Upper lobe of left lung (tissue), 6 donors: ENCODE measurements at regions not wholly inside any gene's neighbourhood (a gene's known extent, or its start where the extent isn't known, plus 50 kb on each side); places are given as distances from the start of the nearest gene placed in this dataset.

Experiments used
- ATAC-seq, 2 donors: fragments of 200-7000 bp; cut with Tn5 transposase; one replicate each; pipeline ENCODE4 v1.9.1; 2022; ENCODE audit warnings: mild to moderate bottlenecking in 2 of 2, moderate library complexity in 2 of 2; ENCODE audit not compliant: low FRiP score in 2 of 2
- DNase-seq, 2 donors: peaks; one replicate each; pipeline ENCODE4 v3.0.0-alpha.2; 2019 to 2020
- H3K27ac ChIP-seq, 4 donors: fragments of 200-600 bp; sonication (generic); one replicate each; pipeline ENCODE4 v1.5.1; 2016 to 2019
- H3K27me3 ChIP-seq, 4 donors: fragments of 200-600 bp; sonication (generic); one replicate each; pipeline ENCODE4 v1.5.1; 2017 to 2019
- H3K36me3 ChIP-seq, 4 donors: fragments of 200-600 bp; sonication (generic); one replicate each; pipeline ENCODE4 v1.5.1; 2016 to 2019
- H3K4me1 ChIP-seq, 4 donors: fragments of 200-600 bp; sonication (generic); one replicate each; pipeline ENCODE4 v1.5.1; 2018 to 2019
- H3K4me3 ChIP-seq, 4 donors: fragments of 200-600 bp; sonication (generic); one replicate each; pipeline ENCODE4 v1.5.1; 2017 to 2019; ENCODE audit warnings: mild to moderate bottlenecking in 2 of 4, moderate library complexity in 1 of 4
- H3K9me3 ChIP-seq, 4 donors: fragments of 200-600 bp; sonication (generic); one replicate each; pipeline ENCODE4 v1.5.1; 2018 to 2019
- CTCF ChIP-seq, 6 experiments: fragments of 450-650 bp in 4 of 6; fragments of 200-600 bp in 2 of 6; sonication (generic) in 2 of 6; IDR thresholded peaks; one replicate each; pipeline ENCODE4 v1.5.1; 2016 to 2019; ENCODE audit warnings: antibody characterized with exemption in 6 of 6
- EP300 ChIP-seq, 4 donors: sonication (generic); formaldehyde crosslinking; IDR thresholded peaks; one replicate each; pipeline ENCODE4 v1.5.1; 2017; ENCODE audit warnings: antibody characterized with exemption in 4 of 4, control low read depth in 2 of 4
- POLR2A ChIP-seq, 4 donors: fragments of 450-650 bp; IDR thresholded peaks; one replicate each; pipeline ENCODE4 v1.5.1; 2016 to 2017; ENCODE audit warnings: antibody characterized with exemption in 4 of 4, mild to moderate bottlenecking in 2 of 4
- POLR2AphosphoS5 ChIP-seq, 2 donors: sonication (generic); formaldehyde crosslinking; IDR thresholded peaks; one replicate each; pipeline ENCODE4 v1.5.1; 2017; ENCODE audit warnings: antibody characterized with exemption in 2 of 2
- WGBS, 2 donors: methylation state at CpG; one replicate each; pipeline ENCODE4 v1.1.5; 2017 to 2018; 5-methylcytosine and 5-hydroxymethylcytosine counted together
- donor health status: DM: no; HTN: no; CAD: no; lungs with moderate emphysema.
- donor health status: DM: no; HTN: yes; CAD: no; lungs with severe emphysema.

GRCh38 chr7:145884716-145885514, 231.7 kb upstream of the CNTNAP2 start:
- Histone ChIP-seq H3K4me1 (no peaks in the 10 kb centered on the region), H3K36me3 (no peaks in the 10 kb centered on the region), H3K27ac (no peak overlapping the region), H3K9me3 (peaks cover 0 to 3% (median 0%) of the 10 kb centered on the region in 4 donors), H3K4me3 (no peak overlapping the region), H3K27me3 (no peaks in the 10 kb centered on the region)
- TF ChIP-seq POLR2A (IDR thresholded peaks at IDR 0.05) (no peak), CTCF (IDR thresholded peaks at IDR 0.05) (no peak), POLR2AphosphoS5 (IDR thresholded peaks at IDR 0.05) (no peak), EP300 (IDR thresholded peaks at IDR 0.05) (no peak)
- 77 to 83% methylated on average over 5 of the region's 5 CpGs for WGBS, 2 donors
- no peak for ATAC-seq
- no peak for DNase-seq

- H3K4me1 ChIP-seq = no peaks in the 10 kb centered on the region
- H3K4me3 ChIP-seq = no peak overlapping the region
- ATAC-seq = no peak
- no peak for DNase-seq
- TF ChIP-seq POLR2A (IDR thresholded peaks at IDR 0.05) (no peak), POLR2AphosphoS5 (IDR thresholded peaks at IDR 0.05) (no peak), CTCF (IDR thresholded peaks at IDR 0.05) (no peak), EP300 (IDR thresholded peaks at IDR 0.05) (no peak)
- H3K9me3 ChIP-seq = no peaks in the 10 kb centered on the region
- H3K36me3 ChIP-seq = no peaks in the 10 kb centered on the region
- WGBS, 2 donors = 62 to 74% methylated on average over 1 of the region's 1 CpG
- no peaks in the 10 kb centered on the region for H3K27me3 ChIP-seq
- no peak overlapping the region for H3K27ac ChIP-seq
Observed at GRCh38 chr7:145876376-145876775, 240.2 kb upstream of the CNTNAP2 start.

GRCh38 chr7:145875267-145875666, 241.3 kb upstream of the CNTNAP2 start:
- Histone ChIP-seq H3K9me3 (no peaks in the 10 kb centered on the region), H3K4me1 (no peaks in the 10 kb centered on the region), H3K4me3 (no peak overlapping the region), H3K36me3 (no peaks in the 10 kb centered on the region), H3K27me3 (no peaks in the 10 kb centered on the region), H3K27ac (no peak overlapping the region)
- no peak for ATAC-seq
- no peak for DNase-seq
- TF ChIP-seq POLR2AphosphoS5 (IDR thresholded peaks at IDR 0.05) = no peak
- no peak for TF ChIP-seq POLR2A (IDR thresholded peaks at IDR 0.05)
- no peak for TF ChIP-seq CTCF (IDR thresholded peaks at IDR 0.05)
- no peak for TF ChIP-seq EP300 (IDR thresholded peaks at IDR 0.05)

GRCh38 chr7:145868935-145869334, 247.7 kb upstream of the CNTNAP2 start:
- Histone ChIP-seq H3K9me3 (peaks cover 0 to 17% (median 7%) of the 10 kb centered on the region in 4 donors), H3K27ac (no peak overlapping the region), H3K4me3 (no peak overlapping the region), H3K27me3 (no peaks in the 10 kb centered on the region), H3K4me1 (no peaks in the 10 kb centered on the region), H3K36me3 (no peaks in the 10 kb centered on the region)
- ATAC-seq (no peak), DNase-seq (no peak)
- no peak for TF ChIP-seq EP300 (IDR thresholded peaks at IDR 0.05)
- TF ChIP-seq CTCF (IDR thresholded peaks at IDR 0.05) = no peak
- TF ChIP-seq POLR2AphosphoS5 (IDR thresholded peaks at IDR 0.05) = no peak
- TF ChIP-seq POLR2A (IDR thresholded peaks at IDR 0.05) = no peak
- WGBS, 2 donors = 95 to 100% methylated on average over 1 to 2 of the region's 2 CpGs

- TF ChIP-seq CTCF (IDR thresholded peaks at IDR 0.05) (no peak), POLR2AphosphoS5 (IDR thresholded peaks at IDR 0.05) (no peak), EP300 (IDR thresholded peaks at IDR 0.05) (no peak), POLR2A (IDR thresholded peaks at IDR 0.05) (no peak)
- no peak for ATAC-seq
- 65 to 100% methylated on average over 1 to 5 of the region's 5 CpGs for WGBS, 2 donors
- no peaks in the 10 kb centered on the region for H3K4me1 ChIP-seq
- H3K36me3 ChIP-seq = no peaks in the 10 kb centered on the region
- H3K9me3 ChIP-seq = peaks cover 0 to 4% (median 1%) of the 10 kb centered on the region in 4 donors
- no peak overlapping the region for H3K27ac ChIP-seq
- no peak overlapping the region for H3K4me3 ChIP-seq
- DNase-seq = no peak
- no peaks in the 10 kb centered on the region for H3K27me3 ChIP-seq
Observed at GRCh38 chr7:145862212-145862611, 254.4 kb upstream of the CNTNAP2 start.
